Upper lobe of left lung (tissue), 4 donors: ENCODE measurements at regions not wholly inside any gene's neighbourhood (a gene's known extent, or its start where the extent isn't known, plus 50 kb on each side); places are given as distances from the start of the nearest gene placed in this dataset.

Experiments used
- CTCF ChIP-seq, 6 experiments: fragments of 450-650 bp in 4 of 6; fragments of 200-600 bp in 2 of 6; sonication (generic) in 2 of 6; IDR thresholded peaks; one replicate each; pipeline ENCODE4 v1.5.1; 2016 to 2019; ENCODE audit warnings: antibody characterized with exemption in 6 of 6
- EP300 ChIP-seq, 4 donors: sonication (generic); formaldehyde crosslinking; IDR thresholded peaks; one replicate each; pipeline ENCODE4 v1.5.1; 2017; ENCODE audit warnings: antibody characterized with exemption in 4 of 4, control low read depth in 2 of 4
- POLR2A ChIP-seq, 4 donors: fragments of 450-650 bp; IDR thresholded peaks; one replicate each; pipeline ENCODE4 v1.5.1; 2016 to 2017; ENCODE audit warnings: antibody characterized with exemption in 4 of 4, mild to moderate bottlenecking in 2 of 4

GRCh38 chr14:89017417-89017816 lies 193.0 kb downstream of the TTC8 start:
- TF ChIP-seq CTCF (IDR thresholded peaks at IDR 0.05) = no peak
- TF ChIP-seq POLR2A (IDR thresholded peaks at IDR 0.05) = no peak
- no peak for TF ChIP-seq EP300 (IDR thresholded peaks at IDR 0.05)
